WERI-Rb-1 (cell line): ENCODE measurements at regions not wholly inside any gene's neighbourhood (a gene's known extent, or its start where the extent isn't known, plus 50 kb on each side); places are given as distances from the start of the nearest gene placed in this dataset.

Experiments used
- DNase-seq: peaks from one replicate; pipeline ENCODE4 v3.0.0-alpha.2; 2020
- H3K27ac ChIP-seq: fragments of 250-450 bp; sonication (Bioruptor Pico); 2 replicates; pipeline ENCODE4 v1.5.1; 2020; ENCODE audit warnings: mild to moderate bottlenecking, moderate library complexity
- H3K27me3 ChIP-seq: fragments of 250-450 bp; sonication (Bioruptor Pico); 2 replicates; pipeline ENCODE4 v1.5.1; 2021; ENCODE audit warnings: mild to moderate bottlenecking, low read depth, moderate library complexity; ENCODE audit not compliant: insufficient read depth, severe bottlenecking
- H3K36me3 ChIP-seq: fragments of 250-450 bp; sonication (Bioruptor Pico); 2 replicates; pipeline ENCODE4 v1.5.1; 2020; ENCODE audit warnings: mild to moderate bottlenecking, moderate library complexity
- H3K4me3 ChIP-seq: 2 replicates; pipeline ENCODE4 v1.5.1; 2011; ENCODE audit warnings: low read depth, mild to moderate bottlenecking, control low read depth, low read length
- H3K9me3 ChIP-seq: fragments of 250-450 bp; sonication (Bioruptor Pico); 2 replicates; pipeline ENCODE4 v1.5.1; 2021; ENCODE audit warnings: mild to moderate bottlenecking, moderate library complexity; ENCODE audit not compliant: severe bottlenecking
- TF ChIP-seq, protein P1 (sequence below): IDR thresholded peaks from 2 replicates; pipeline ENCODE4 v1.5.1; 2011; ENCODE audit warnings: low read depth, mild to moderate bottlenecking, control low read depth, inconsistent platforms, low read length

DNA sequence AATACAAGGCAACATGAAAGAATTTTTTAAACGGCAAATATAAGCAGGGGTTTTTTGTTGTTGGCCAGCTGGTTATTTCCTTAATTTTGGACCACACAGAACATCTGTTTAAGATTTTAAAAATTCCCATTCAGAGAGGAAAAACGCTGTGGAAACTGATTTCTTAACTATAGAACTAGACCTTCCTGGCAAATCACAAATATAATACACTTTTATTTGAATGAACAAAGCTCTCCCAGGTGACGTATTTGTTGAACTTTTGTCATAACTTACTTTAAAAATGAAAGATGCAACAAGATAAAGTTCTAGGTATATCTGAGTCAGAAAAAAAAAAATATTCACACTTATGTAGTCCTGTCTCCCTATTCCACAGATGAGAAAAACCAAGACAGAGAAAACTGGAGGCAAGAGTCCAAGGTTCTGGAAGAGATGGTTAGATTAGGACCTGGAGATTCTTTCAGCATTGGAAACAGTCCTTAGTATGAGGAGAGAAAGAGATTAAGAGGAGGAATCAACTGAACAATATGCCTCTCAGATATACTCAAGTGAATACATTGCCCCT is 269.1 kb downstream of the NEBL start:
- Histone ChIP-seq H3K36me3 (no peaks in the 10 kb centered on the region), H3K9me3 (no peaks in the 10 kb centered on the region), H3K27me3 (no peaks in the 10 kb centered on the region), H3K4me3 (no peak overlapping the region), H3K27ac (no peak overlapping the region)
- no peak for DNase-seq
- TF ChIP-seq, protein P1, sequence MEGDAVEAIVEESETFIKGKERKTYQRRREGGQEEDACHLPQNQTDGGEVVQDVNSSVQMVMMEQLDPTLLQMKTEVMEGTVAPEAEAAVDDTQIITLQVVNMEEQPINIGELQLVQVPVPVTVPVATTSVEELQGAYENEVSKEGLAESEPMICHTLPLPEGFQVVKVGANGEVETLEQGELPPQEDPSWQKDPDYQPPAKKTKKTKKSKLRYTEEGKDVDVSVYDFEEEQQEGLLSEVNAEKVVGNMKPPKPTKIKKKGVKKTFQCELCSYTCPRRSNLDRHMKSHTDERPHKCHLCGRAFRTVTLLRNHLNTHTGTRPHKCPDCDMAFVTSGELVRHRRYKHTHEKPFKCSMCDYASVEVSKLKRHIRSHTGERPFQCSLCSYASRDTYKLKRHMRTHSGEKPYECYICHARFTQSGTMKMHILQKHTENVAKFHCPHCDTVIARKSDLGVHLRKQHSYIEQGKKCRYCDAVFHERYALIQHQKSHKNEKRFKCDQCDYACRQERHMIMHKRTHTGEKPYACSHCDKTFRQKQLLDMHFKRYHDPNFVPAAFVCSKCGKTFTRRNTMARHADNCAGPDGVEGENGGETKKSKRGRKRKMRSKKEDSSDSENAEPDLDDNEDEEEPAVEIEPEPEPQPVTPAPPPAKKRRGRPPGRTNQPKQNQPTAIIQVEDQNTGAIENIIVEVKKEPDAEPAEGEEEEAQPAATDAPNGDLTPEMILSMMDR = no peak

DNA sequence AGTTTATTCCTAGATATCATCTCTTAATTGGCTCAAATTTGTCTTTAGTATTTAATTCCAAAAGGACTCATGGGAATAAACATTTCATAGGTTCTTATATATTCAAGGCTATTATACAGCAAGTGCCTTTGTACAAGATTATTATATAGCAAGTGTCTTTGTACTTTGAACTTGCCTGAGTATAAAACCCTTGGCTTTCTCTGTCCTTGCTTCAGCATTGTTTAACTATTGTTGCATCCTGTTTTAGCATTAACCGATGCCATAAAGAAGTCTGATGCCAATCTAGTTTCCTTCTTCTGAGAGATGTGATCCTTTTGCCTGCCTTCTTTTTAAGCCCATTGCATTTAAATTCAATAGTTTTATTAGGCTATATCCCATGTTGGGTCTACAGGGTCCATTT is 270.0 kb downstream of the NEBL start:
- H3K27me3 ChIP-seq = no peaks in the 10 kb centered on the region
- H3K4me3 ChIP-seq = no peak overlapping the region
- no peaks in the 10 kb centered on the region for H3K36me3 ChIP-seq
- H3K9me3 ChIP-seq = no peaks in the 10 kb centered on the region
- TF ChIP-seq, protein P1 = no peak
- DNase-seq = no peak
- no peak overlapping the region for H3K27ac ChIP-seq

DNA sequence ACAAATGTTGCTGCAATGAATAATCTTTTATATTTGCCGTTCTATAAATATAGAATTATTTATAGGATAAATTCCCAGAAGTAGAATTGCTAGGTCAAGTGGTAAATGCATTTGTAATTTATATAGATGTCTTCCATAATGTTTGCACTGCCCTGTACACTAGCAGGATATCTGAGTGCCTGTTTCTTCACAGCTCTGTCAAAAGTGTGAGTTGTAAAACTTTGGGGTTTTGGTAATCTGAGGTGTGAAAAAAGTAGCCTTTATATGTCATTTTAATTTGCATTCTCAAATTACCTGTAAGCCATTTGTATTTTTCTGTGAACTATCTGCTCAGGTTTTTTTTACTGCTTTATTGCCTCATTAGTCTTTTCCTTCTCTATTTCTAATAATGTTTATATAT is 271.2 kb downstream of the NEBL start:
- Histone ChIP-seq H3K27ac (no peak overlapping the region), H3K4me3 (no peak overlapping the region), H3K9me3 (no peaks in the 10 kb centered on the region), H3K36me3 (no peaks in the 10 kb centered on the region), H3K27me3 (no peaks in the 10 kb centered on the region)
- TF ChIP-seq, protein P1 = no peak
- no peak for DNase-seq

GRCh38 chr10:20624642-20625041 is 272.5 kb downstream of the NEBL start:
- TF ChIP-seq, protein P1 = no peak
- no peak for DNase-seq
- no peaks in the 10 kb centered on the region for H3K9me3 ChIP-seq
- no peak overlapping the region for H3K27ac ChIP-seq
- H3K27me3 ChIP-seq = no peaks in the 10 kb centered on the region
- H3K4me3 ChIP-seq = no peak overlapping the region
- no peaks in the 10 kb centered on the region for H3K36me3 ChIP-seq

DNA sequence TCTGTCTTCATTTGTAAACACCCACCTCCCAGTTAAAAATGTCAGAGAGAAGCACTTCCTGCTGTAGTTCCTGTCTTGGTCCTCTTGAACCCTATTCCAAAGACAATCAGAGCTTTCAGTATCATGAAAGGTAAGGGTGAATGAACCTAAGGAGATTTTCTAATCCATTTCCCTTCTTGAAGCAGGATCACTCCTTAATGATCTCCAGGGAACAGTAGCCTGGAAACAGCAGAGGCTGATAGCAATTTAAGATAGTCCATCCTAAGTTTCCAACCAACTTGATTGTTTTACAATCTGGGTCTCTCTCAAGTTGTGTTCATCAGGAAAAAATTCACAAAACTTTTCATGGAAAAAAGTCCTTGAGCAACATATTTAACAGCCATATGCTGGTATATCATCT is 273.6 kb downstream of the NEBL start:
- H3K36me3 ChIP-seq = no peaks in the 10 kb centered on the region
- H3K4me3 ChIP-seq = no peak overlapping the region
- no peaks in the 10 kb centered on the region for H3K27me3 ChIP-seq
- no peak overlapping the region for H3K27ac ChIP-seq
- TF ChIP-seq, protein P1 = no peak
- no peaks in the 10 kb centered on the region for H3K9me3 ChIP-seq
- DNase-seq = no peak

- TF ChIP-seq, protein P1 = no peak
- Histone ChIP-seq H3K27ac (no peak overlapping the region), H3K36me3 (no peaks in the 10 kb centered on the region), H3K4me3 (no peak overlapping the region), H3K9me3 (no peaks in the 10 kb centered on the region), H3K27me3 (no peaks in the 10 kb centered on the region)
- DNase-seq = no peak
Measured at GRCh38 chr10:20622531-20623211, 274.4 kb downstream of the NEBL start.
